Fibroblast of skin of left biceps (primary cell): ENCODE measurements at regions not wholly inside any gene's neighbourhood (a gene's known extent, or its start where the extent isn't known, plus 50 kb on each side); places are given as distances from the start of the nearest gene placed in this dataset.
"Not testable (repeated sequence)": the region's sequence is repeated elsewhere in the genome, so short reads cannot be mapped to it uniquely, and the experiment has no call there.

Experiments used
- DNase-seq, 2 experiments: peaks; one replicate each; pipeline ENCODE4 v3.0.0-alpha.2; 2013; ENCODE audit warnings: low read depth in 2 of 2

- no peak for DNase-seq
Measured at GRCh38 chr16:64730261-64730660, 391.6 kb downstream of the CDH11 start.

- no peak for DNase-seq
Measured at GRCh38 chr16:64724339-64724738, 397.5 kb downstream of the CDH11 start.

DNA sequence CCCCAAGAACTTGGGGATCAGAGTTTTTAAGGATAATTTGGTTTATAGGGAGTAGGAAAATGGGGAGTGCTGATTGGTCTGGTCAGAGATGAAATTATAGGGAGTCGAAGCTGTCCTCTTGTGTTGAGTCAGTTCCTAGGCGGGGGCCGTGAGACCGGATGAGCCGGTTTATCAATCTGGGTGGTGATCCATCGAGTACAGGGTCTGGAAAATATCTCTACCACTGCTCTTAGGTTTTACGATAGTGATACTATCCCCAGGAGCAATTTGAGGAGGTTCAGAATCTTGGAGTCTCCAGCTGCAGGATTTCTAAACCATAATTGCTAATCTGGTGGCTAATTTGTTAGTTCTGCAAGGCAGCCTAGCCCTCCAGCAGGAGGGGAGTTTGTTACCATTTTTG lies 403.4 kb downstream of the CDH11 start:
- no peak for DNase-seq

DNA sequence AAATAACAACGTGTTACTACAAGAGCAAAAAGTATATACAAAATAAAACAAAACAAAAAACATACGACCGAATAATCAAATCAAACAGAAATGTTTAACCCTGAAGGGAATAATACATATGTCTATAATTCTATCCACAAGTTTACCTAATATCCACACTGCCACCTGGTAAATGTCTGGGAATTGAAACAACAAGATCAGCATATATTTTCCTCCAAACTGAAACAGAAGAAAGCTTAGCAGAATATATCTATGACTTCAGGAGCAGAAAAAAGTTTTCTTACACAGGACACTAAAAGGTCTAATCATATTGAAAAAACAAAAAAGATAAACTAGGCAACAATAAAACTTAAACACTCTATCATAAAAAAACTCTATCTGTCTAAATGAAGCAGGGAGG lies 404.0 kb downstream of the CDH11 start:
- no peak for DNase-seq

DNA sequence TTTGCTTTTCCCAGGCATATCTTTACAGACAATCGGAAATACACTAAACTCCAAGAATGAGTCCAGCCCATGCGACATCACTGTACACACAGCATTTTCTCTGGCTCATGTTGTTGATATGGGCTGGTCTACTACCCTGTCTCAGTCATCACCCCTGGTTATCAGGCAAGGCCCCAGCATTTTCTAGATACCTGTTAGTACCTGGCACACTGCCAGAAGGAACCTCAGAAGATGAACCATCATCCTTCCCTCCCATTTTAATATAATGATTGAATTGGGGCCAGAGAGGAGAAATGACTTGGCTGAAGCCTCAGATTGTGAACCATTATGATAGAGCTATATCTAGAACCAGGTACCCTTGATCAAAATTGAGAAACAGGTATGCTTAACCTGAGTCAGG lies 406.2 kb downstream of the CDH11 start:
- no peak for DNase-seq

DNA sequence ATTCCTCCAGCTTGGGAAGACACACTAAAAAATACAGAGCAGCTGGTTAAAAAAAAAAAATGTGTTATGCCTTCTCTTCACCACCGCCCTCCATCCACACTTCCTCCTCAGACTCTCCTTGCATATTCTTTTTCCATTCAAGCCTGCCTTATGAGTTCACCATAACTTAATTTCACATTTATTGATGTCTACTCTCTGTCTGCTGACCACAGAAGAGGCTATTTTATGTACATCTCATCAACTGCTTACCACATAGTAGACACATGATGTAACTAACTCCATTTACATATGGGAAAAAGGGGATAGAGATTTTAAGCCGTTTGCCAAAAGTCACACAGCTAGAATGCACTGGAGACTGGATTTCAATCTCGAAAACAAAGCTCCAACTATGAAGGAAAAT lies 409.8 kb downstream of the CDH11 start:
- DNase-seq, result peak; percentile 49 to 53

GRCh38 chr16:64711596-64711995 lies 410.3 kb downstream of the CDH11 start:
- DNase-seq, result no peak

DNA sequence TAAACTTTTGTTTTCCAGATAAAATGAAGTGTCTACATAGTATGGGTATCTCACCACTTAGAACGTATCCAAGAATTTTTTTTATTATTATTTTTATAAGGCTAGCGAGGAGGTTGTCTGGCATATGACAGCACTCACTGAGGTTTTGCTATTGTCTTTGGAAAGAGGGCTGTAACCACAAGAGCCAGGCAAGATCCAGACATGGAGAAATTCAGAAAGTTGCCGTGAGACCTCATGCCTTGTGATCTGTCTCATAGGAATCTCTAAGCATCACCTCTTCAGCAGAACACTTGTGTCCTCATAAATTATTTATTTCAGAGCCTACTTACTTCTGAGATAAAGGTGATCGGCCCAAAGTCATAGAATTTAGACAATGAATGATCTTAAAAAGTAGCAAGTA lies 410.8 kb downstream of the CDH11 start:
- peak; percentile 68 to 72 for DNase-seq

DNA sequence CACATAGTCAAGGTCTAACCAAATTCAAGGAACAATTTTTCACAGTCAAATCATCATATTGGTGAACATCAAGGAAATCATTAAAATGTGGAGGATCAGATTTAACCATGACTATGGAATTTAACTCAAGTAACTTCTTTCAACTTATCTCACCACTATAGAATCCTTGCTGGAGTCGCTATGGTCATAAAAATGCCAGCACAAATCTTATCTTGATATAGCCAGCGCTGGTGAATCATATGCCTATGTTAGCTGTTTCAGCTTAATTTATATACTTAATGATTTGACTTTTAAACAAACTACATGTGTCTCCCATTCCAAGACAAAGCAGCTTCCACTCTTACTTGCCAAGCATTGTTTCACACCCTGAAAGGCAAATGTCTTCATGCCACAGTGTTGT lies 416.4 kb downstream of the CDH11 start:
- peak; percentile 58 to 70 for DNase-seq

DNA sequence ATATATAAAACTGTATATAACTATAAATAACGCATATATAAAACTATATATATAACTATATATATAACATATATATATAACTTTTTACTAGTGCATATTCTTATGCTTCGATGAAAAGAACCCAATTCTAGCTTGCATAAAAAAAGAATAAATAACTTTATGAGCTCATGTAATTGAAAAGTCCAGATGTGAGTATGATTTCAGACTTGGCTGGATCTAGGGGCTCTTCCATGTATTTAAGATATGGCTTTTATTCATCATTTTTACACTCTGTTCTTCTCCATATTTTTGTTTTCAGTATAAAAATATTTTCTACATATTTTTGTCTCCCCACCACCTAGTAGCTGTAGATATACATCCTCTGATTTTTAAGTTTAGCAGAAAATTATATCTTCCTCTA lies 417.5 kb downstream of the CDH11 start:
- no peak for DNase-seq

GRCh38 chr16:64702415-64702814 lies 419.4 kb downstream of the CDH11 start:
- no peak for DNase-seq

DNA sequence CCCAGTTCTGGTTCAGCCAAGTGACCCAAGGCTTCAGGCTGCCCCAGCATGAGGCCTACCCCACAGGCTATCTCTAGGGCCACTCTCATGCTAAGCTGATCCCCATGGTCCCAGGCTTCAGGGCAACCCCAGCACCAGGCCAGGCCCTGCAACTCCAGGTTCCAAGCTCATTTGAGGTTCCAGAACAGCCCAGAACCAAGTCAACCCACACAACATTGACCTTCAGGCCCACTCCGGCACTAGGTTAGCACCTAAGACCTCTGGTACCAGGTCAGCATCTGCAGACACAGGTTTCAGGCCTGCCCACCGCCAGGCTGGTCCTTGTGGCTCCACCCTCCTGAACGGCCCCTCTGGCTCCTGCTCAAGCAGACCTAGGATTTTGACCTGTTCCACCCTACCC lies 421.2 kb downstream of the CDH11 start:
- DNase-seq, result no peak

DNA sequence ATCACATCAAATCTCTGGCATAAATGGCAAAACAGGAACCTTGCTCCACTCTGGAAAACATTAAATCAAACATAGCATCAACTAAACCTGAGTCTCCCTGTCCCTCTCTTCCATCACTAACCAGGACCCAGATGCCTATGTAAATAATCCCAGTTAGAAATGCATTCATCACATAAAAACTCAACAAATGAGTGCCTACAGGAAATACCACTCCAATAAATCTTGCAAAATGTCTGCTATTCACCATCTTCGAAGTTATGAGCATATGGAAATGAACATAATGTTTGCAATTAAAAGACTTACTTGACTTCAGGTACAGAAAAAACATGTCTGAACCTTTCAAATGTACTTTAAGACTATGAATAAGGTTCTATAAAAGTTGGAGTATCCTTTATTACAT lies 425.0 kb downstream of the CDH11 start:
- no peak for DNase-seq

DNA sequence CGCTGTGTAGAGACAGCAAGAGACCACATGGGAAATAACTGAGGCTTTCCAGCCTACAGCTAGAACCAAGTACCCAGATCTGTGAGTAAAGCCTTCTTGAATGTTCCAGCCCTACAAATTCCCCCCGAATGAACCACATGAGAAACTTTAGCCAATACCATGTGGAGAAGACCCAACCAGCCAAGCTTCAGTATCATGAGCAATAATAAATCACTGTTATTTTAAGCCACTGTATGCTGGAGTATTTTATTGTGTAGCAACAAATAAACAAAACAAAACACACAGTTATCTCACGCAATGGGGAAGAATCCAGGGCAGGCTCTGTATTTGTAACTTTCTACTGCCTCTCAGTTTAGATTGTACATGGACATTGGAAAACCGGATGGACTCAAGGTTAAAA lies 426.2 kb downstream of the CDH11 start:
- DNase-seq, result no peak

GRCh38 chr16:64693946-64694345 lies 427.9 kb downstream of the CDH11 start:
- DNase-seq, result no peak

- no peak for DNase-seq
Measured at GRCh38 chr16:64687786-64688185, 434.1 kb downstream of the CDH11 start.

DNA sequence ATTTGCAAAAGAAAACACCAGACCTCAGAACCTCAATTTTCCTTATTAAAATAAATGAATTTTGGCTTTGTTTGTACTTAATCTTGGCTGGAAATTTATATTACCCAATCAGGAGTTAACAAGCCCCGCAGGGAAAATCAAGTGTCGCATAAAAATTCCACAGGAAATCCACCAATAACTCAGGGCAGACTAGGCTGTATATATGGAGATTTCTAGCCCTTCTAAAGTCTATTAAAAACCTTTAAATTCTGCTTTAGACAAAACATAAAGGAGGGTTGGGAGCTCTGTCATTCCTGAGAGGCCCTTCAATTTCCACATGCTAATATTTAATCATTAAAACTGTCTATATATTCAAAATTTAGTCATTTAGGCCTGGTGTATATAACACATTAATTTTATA lies 434.7 kb downstream of the CDH11 start:
- no peak for DNase-seq

- DNase-seq, result no peak
Measured at GRCh38 chr16:64679976-64680690, 441.7 kb downstream of the CDH11 start.

- no peak for DNase-seq
Measured at GRCh38 chr16:64669573-64669972, 452.3 kb downstream of the CDH11 start.

DNA sequence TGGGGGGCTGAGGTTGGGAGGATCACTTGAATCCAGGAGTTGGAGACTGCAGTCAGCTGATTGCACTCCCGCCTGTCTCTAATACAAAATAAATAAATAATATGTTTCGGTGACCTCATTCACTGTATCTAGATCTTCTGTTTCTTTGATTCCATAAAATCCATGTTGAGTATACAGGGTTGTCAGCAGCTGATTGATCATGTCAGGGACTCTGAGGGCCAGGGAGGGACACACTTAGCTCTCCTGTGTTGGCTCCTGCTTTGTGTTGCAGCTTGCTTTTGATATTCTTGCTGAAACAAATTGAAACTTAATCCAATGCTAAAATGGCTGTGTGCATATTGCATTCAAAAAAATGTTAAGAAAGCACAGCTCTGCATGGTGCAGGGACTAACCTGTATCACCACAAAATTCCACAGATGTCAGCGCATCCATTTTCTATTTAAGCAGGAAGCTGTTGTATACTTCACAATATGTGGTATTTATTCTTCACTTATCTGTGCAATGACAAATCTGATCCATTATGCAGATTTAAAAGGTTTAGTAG lies 454.5 kb downstream of the CDH11 start:
- no peak for DNase-seq

DNA sequence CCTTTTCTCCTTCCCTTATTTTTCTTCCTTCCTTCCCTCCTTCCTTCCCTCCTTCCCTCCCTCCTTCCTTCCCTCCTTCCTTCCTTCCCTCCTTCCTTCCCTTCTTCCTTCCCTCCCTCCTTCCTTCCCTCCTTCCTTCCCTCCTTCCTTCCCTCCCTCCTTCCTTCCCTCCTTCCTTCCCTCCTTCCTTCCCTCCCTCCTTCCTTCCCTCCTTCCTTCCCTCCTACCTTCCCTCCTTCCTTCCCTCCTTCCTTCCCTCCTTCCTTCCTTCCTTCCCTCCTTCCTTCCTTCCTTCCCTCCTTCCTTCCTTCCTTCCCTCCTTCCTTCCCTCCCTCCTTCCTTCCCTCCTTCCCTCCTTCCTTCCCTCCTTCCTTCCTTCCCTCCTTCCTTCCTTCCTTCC lies 459.6 kb downstream of the CDH11 start:
- DNase-seq, result not testable (repeated sequence)

DNA sequence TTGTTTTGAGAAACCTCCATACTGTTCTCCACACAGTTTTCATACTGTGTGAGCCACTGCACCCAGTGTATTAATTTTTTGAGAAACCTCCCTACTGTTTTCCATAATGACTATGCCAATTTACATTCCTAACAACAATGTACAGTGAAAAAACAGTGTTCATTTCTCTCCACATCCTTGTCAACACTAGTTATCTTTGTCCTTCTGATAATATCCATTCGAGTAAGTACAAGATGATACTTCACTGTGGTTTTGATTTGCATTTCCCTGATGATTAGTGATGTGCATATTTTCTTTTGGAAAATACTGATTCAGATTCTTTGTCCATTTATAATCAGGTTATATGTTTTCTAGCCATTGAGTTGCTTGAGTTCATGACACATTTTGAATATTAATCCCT lies 462.0 kb downstream of the CDH11 start:
- no peak for DNase-seq

DNA sequence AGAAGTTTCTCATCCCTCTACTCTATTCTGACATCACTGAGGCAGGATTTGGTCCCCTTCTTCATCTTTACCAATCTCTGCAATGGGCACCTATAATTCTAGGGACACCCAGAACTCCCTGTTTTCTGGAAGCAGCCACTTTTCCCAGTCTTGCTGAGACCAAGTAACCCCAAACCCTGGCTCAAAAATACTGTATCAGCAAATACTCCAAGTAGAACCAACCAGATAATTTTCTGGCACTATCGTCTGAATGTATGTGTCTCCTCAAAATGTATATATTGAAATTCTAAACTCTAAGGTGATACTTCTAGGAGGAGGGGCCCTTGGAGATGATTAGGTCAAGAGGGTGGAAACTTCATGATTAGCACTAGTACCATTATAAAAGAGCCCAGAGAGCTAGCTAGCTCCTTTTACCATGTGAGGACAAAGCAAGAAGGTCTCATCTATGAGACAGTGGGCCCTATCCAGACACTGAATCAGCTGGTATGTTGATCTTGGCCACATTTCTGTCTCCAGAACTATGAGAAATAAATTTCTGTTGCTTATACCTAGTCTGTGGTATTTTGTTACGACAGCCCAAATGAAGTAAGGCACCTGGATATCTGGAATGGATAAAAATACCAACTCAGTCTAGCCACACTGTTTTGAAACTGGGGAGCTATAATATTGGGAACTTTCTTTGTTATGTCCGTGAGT lies 464.4 kb downstream of the CDH11 start:
- DNase-seq, result peak; percentile 23 to 25
